NB4 (cell line): ENCODE measurements at regions not wholly inside any gene's neighbourhood (a gene's known extent, or its start where the extent isn't known, plus 50 kb on each side); places are given as distances from the start of the nearest gene placed in this dataset.

Source experiments
- CTCF ChIP-seq: IDR thresholded peaks from one replicate; pipeline ENCODE4 v1.5.1; 2012; ENCODE audit warnings: low read depth, low read length
- MAX ChIP-seq: IDR thresholded peaks from 2 replicates; pipeline ENCODE4 v1.6.1; 2011; ENCODE audit warnings: low read depth, low read length
- MYC ChIP-seq: IDR thresholded peaks from 2 replicates; pipeline ENCODE4 v1.6.1; 2011; ENCODE audit warnings: low read depth, low read length
- POLR2A ChIP-seq: IDR thresholded peaks from 2 replicates; pipeline ENCODE4 v1.6.1; 2011; ENCODE audit warnings: mild to moderate bottlenecking; ENCODE audit not compliant: insufficient read length; ENCODE audit errors: extremely low read depth

GRCh38 chr10:33115738-33116719 lies 158.0 kb upstream of the ITGB1 start:
- TF ChIP-seq CTCF (peak; percentile 42), POLR2A (no peak), MAX (no peak), MYC (no peak)
